A549 (cell line): ENCODE measurements at regions not wholly inside any gene's neighbourhood (a gene's known extent, or its start where the extent isn't known, plus 50 kb on each side); places are given as distances from the start of the nearest gene placed in this dataset.

Experiments used
- ATAC-seq, 2 experiments: fragments of 200-7000 bp in 1 of 2; fragments of >200 bp in 1 of 2; cut with Nextera tagmentation in 1 of 2; cut with Tn5 transposase in 1 of 2; 3 replicates each; pipeline versions ENCODE4 v1.8.0 to v1.9.1; 2018 to 2020; ENCODE audit warnings: mild to moderate bottlenecking in 1 of 2, moderate library complexity in 1 of 2
- CTCF ChIA-PET: fragments of 300-600 bp; sonication (Branson Sonifier 250); formaldehyde crosslinking; extraction: SDS; loops from one replicate; lab custom pipeline; 2021; ENCODE audit warnings: antibody characterized with exemption, inconsistent platforms; lab: Yijun Ruan, JAX
- POLR2A ChIA-PET: fragments of 350-600 bp; formaldehyde crosslinking; extraction: SDS; loops from one replicate; lab custom pipeline; 2021; ENCODE audit warnings: antibody characterized with exemption, inconsistent platforms; lab: Yijun Ruan, JAX
- DNase-seq, 2 experiments: peaks; one replicate each; pipeline versions ENCODE4 v3.0.0 to v3.0.0-alpha.2; 2011 to 2016; ENCODE audit warnings: low read depth in 1 of 2, low spot score in 1 of 2
- FAIRE-seq: peaks from 2 replicates; lab custom pipeline; 2011; peaks lifted over from hg19 to GRCh38; lab: Jason Lieb, UNC
- H3K27ac ChIP-seq, 2 experiments: fragments of >200 bp; sonication (Bioruptor Twin); formaldehyde crosslinking; 3 replicates each; pipeline ENCODE4 v1.5.1; 2016 to 2017
- H3K4me1 ChIP-seq: fragments of >200 bp; sonication (Bioruptor Twin); formaldehyde crosslinking; 3 replicates; pipeline ENCODE4 v1.6.1; 2016
- H3K4me2 ChIP-seq: fragments of >200 bp; sonication (Bioruptor Twin); formaldehyde crosslinking; 3 replicates; pipeline ENCODE4 v1.6.1; 2016
- H3K4me3 ChIP-seq: fragments of >200 bp; sonication (Bioruptor Twin); formaldehyde crosslinking; 3 replicates; pipeline ENCODE4 v1.5.1; 2016
- H3K9me3 ChIP-seq: fragments of >200 bp; sonication (Bioruptor Twin); formaldehyde crosslinking; 3 replicates; pipeline ENCODE4 v1.6.1; 2016
- BCL3 ChIP-seq: fragments of >200 bp; sonication (Bioruptor Twin); formaldehyde crosslinking; IDR thresholded peaks from 3 replicates; pipeline ENCODE4 v1.6.1; 2016
- CEBPB ChIP-seq, 2 experiments: fragments of >200 bp in 1 of 2; sonication (Bioruptor Twin) in 1 of 2; formaldehyde crosslinking in 1 of 2; IDR thresholded peaks; 2 replicates each; pipeline ENCODE4 v1.6.1; 2012 to 2016
- CHD2 ChIP-seq: fragments of 150-350 bp; IDR thresholded peaks from 2 replicates; pipeline ENCODE4 v1.6.1; 2014; ENCODE audit warnings: low read length; ENCODE audit not compliant: partially characterized antibody
- CTCF ChIP-seq: fragments of >200 bp; sonication (Bioruptor Twin); formaldehyde crosslinking; IDR thresholded peaks from 3 replicates; pipeline ENCODE4 v1.5.1; 2016
- HMGXB4 ChIP-seq: fragments of 250-450 bp; sonication (Bioruptor Pico); IDR thresholded peaks from 2 replicates; pipeline ENCODE4 v1.5.0; 2021; ENCODE audit warnings: mild to moderate bottlenecking, moderate library complexity, borderline replicate concordance
- HOXA7 ChIP-seq: fragments of 250-450 bp; sonication (Bioruptor Pico); IDR thresholded peaks from 2 replicates; pipeline ENCODE4 v1.5.0; 2020; ENCODE audit warnings: mild to moderate bottlenecking, moderate library complexity
- HOXB5 ChIP-seq: fragments of 250-450 bp; sonication (Bioruptor Pico); IDR thresholded peaks from 2 replicates; pipeline ENCODE4 v1.5.0; 2020; ENCODE audit warnings: mild to moderate bottlenecking, moderate library complexity
- KDM1A ChIP-seq: fragments of 200-600 bp; sonication (generic); IDR thresholded peaks from 2 replicates; pipeline ENCODE4 v1.6.1; 2016; ENCODE audit warnings: low read depth, mild to moderate bottlenecking
- KDM5A ChIP-seq: fragments of 200-600 bp; sonication (generic); IDR thresholded peaks from 2 replicates; pipeline ENCODE4 v1.6.1; 2016; ENCODE audit warnings: antibody characterized with exemption, mild to moderate bottlenecking
- MAZ ChIP-seq: fragments of 150-350 bp; IDR thresholded peaks from 2 replicates; pipeline ENCODE4 v1.6.1; 2014; ENCODE audit warnings: antibody characterized with exemption, low read depth, low read length, borderline replicate concordance
- MYC ChIP-seq: IDR thresholded peaks from 2 replicates; pipeline ENCODE4 v1.6.1; 2012; ENCODE audit warnings: mild to moderate bottlenecking, inconsistent platforms, low read length, improper control_type of control experiment, borderline replicate concordance
- NFE2L2 ChIP-seq: fragments of 150-350 bp; conservative IDR thresholded peaks from 2 replicates; pipeline ENCODE4 v1.6.1; 2014; ENCODE audit warnings: low read length
- POLR2AphosphoS2 ChIP-seq: conservative IDR thresholded peaks from 2 replicates; pipeline ENCODE4 v1.6.1; 2012; ENCODE audit warnings: low read length, improper control_type of control experiment, inconsistent platforms
- RAD21 ChIP-seq, 2 experiments: fragments of >200 bp in 1 of 2; sonication (Bioruptor Twin) in 1 of 2; formaldehyde crosslinking in 1 of 2; IDR thresholded peaks in 1 of 2; conservative IDR thresholded peaks in 1 of 2; 2 replicates in 1 of 2; 3 replicates in 1 of 2; pipeline ENCODE4 v1.6.1; 2012 to 2018; ENCODE audit warnings: inconsistent platforms in 1 of 2
- REST ChIP-seq: fragments of 200-600 bp; sonication (generic); IDR thresholded peaks from 2 replicates; pipeline ENCODE4 v1.6.1; 2016; ENCODE audit warnings: antibody characterized with exemption, mild to moderate bottlenecking, moderate library complexity
- TFCP2L1 ChIP-seq: fragments of 250-450 bp; sonication (Bioruptor Pico); IDR thresholded peaks from 2 replicates; pipeline ENCODE4 v1.5.0; 2021; ENCODE audit warnings: mild to moderate bottlenecking
- ZSCAN20 ChIP-seq: fragments of 250-450 bp; sonication (Bioruptor Pico); IDR thresholded peaks from 2 replicates; pipeline ENCODE4 v1.8.0; 2022; ENCODE audit warnings: mild to moderate bottlenecking, moderate library complexity
- WGBS: methylation state at CpG from one replicate; pipeline ENCODE4 v1.1.6; 2017; ENCODE audit errors: missing lambda C conversion rate; 5-methylcytosine and 5-hydroxymethylcytosine counted together
- TF ChIP-seq, protein P1 (sequence below): fragments of 250-450 bp; sonication (Bioruptor Pico); IDR thresholded peaks from 2 replicates; pipeline ENCODE4 v1.5.0; 2020; ENCODE audit warnings: low read depth, mild to moderate bottlenecking, moderate library complexity

DNA sequence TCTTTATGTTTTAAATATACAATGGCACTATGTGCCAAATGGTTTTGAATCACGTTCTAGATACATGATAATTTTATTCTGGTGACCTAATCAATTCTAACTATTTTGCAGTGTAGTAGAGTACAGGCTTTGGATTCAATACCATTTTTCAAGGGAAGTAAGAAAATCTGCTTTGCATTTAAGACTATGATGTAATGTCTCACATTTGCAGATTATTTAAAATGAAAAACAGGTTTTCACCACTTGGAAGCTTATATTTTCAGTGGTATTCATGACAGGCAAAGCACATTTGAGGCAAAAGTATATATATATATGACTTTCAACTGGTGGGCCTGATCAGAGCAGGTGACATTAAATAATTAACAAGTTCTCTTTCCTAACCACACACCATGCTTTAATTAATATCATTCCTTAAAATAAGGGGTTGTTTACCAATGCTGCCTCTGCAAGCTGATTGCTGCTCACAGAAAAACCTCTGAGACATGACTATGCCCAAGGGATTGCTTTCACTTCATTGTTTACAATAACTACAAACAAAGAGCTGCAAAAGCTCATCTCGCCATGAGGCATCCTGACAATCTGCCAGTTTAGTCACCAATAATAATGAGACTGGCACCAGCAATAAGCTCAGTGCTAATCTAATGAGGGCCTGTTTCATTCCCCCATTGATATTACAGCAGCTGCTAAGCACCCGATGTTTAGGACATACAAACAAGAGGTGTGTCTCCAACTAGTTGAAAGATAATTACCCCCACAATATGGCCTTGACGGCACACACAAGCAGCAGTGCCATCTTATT lies 1176.0 kb upstream of the GJE1 start:
- no peak for TF ChIP-seq REST
- TF ChIP-seq MYC = no peak
- no peak for TF ChIP-seq HOXB5
- TF ChIP-seq TFCP2L1 (CRISPR knock-in tag) = no peak
- TF ChIP-seq CEBPB (IDR thresholded peaks at IDR 0.05) = no peak
- TF ChIP-seq RAD21 (conservative IDR thresholded peaks at IDR 0.05 in 1 of 2, IDR thresholded peaks at IDR 0.05 in 1 of 2) = no peak
- TF ChIP-seq KDM5A = no peak
- no peak for TF ChIP-seq HOXA7 (CRISPR knock-in tag)
- TF ChIP-seq ZSCAN20 (CRISPR knock-in tag) = no peak
- no peak for TF ChIP-seq BCL3
- TF ChIP-seq, protein P1, sequence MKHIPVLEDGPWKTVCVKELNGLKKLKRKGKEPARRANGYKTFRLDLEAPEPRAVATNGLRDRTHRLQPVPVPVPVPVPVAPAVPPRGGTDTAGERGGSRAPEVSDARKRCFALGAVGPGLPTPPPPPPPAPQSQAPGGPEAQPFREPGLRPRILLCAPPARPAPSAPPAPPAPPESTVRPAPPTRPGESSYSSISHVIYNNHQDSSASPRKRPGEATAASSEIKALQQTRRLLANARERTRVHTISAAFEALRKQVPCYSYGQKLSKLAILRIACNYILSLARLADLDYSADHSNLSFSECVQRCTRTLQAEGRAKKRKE = no peak
- Histone ChIP-seq H3K4me1 (no peaks in the 10 kb centered on the region), H3K9me3 (no peaks in the 10 kb centered on the region), H3K4me2 (no peak overlapping the region), H3K4me3 (no peak overlapping the region), H3K27ac (no peak overlapping the region)
- ChIA-PET POLR2A (no interaction called here), CTCF (no interaction called here)
- DNase-seq = no peak
- 67% methylated on average over 3 of the region's 4 CpGs for WGBS
- ATAC-seq = no peak
- FAIRE-seq = no peak

GRCh38 chr6:140940251-140940925 lies 1192.3 kb upstream of the GJE1 start:
- POLR2A ChIA-PET = no interaction called here
- no peak for ATAC-seq
- H3K4me3 ChIP-seq = no peak overlapping the region
- H3K4me2 ChIP-seq = no peak overlapping the region
- TF ChIP-seq KDM1A (no peak), NFE2L2 (no peak), CHD2 (no peak), CTCF (no peak), MAZ (no peak), POLR2AphosphoS2 (no peak), HMGXB4 (CRISPR knock-in tag) (no peak)
- TF ChIP-seq, protein P1 = no peak
- H3K9me3 ChIP-seq = no peaks in the 10 kb centered on the region
- CTCF ChIA-PET = no interaction called here
- DNase-seq = no peak
- FAIRE-seq = no peak
- WGBS = 57% methylated on average over 3 of the region's 3 CpGs
- no peaks in the 10 kb centered on the region for H3K4me1 ChIP-seq
- no peak overlapping the region for H3K27ac ChIP-seq
